H1 (cell line): ENCODE measurements at regions not wholly inside any gene's neighbourhood (a gene's known extent, or its start where the extent isn't known, plus 50 kb on each side); places are given as distances from the start of the nearest gene placed in this dataset.

Experiments used
- CTCF ChIA-PET: fragments of 300-600 bp; sonication (Branson Sonifier 250); formaldehyde crosslinking; loops from one replicate; lab custom pipeline; 2021; ENCODE audit not compliant: partially characterized antibody; lab: Charles Lee
- POLR2A ChIA-PET: fragments of 300-600 bp; sonication (Branson Sonifier 250); formaldehyde crosslinking; loops from one replicate; lab custom pipeline; 2021; ENCODE audit warnings: inconsistent platforms; ENCODE audit not compliant: partially characterized antibody; lab: Charles Lee
- DNase-seq, 2 experiments: peaks; one replicate each; pipeline versions ENCODE4 v3.0.0 to v3.0.0-alpha.2; 2010 to 2022; ENCODE audit warnings: low spot score in 2 of 2, low read depth in 1 of 2, mixed read lengths in 1 of 2
- FAIRE-seq: peaks from 2 replicates; lab custom pipeline; 2011; peaks lifted over from hg19 to GRCh38; lab: Jason Lieb, UNC
- H2AFZ ChIP-seq: 2 replicates; pipeline ENCODE4 v1.8.1; 2012; ENCODE audit warnings: low read length, inconsistent platforms
- H2AK5ac ChIP-seq: 2 replicates; pipeline ENCODE4 v1.6.1; 2013; ENCODE audit warnings: low read depth, low read length
- H2BK120ac ChIP-seq: replicated peaks from 2 replicates; pipeline ENCODE3; 2013; ENCODE audit warnings: low read depth, low read length, inconsistent platforms
- H2BK12ac ChIP-seq: 2 replicates; pipeline ENCODE4 v1.6.1; 2013; ENCODE audit warnings: low read depth, low read length
- H2BK15ac ChIP-seq: 2 replicates; pipeline ENCODE4 v1.6.1; 2013; ENCODE audit warnings: low read length
- H2BK20ac ChIP-seq: 2 replicates; pipeline ENCODE4 v1.6.1; 2013; ENCODE audit warnings: low read length
- H2BK5ac ChIP-seq: 2 replicates; pipeline ENCODE4 v1.6.1; 2013; ENCODE audit warnings: low read depth, low read length
- H3K14ac ChIP-seq: 2 replicates; pipeline ENCODE4 v1.6.1; 2013; ENCODE audit warnings: inconsistent platforms; ENCODE audit not compliant: insufficient read length
- H3K18ac ChIP-seq: 2 replicates; pipeline ENCODE4 v1.6.1; 2013; ENCODE audit warnings: low read length; ENCODE audit errors: extremely low read depth
- H3K23ac ChIP-seq: 2 replicates; pipeline ENCODE4 v1.6.1; 2013; ENCODE audit warnings: inconsistent platforms; ENCODE audit not compliant: insufficient read length
- H3K23me2 ChIP-seq: 2 replicates; pipeline ENCODE4 v1.6.1; 2013; ENCODE audit warnings: low read depth, low read length
- H3K27ac ChIP-seq: 2 replicates; pipeline ENCODE4 v1.6.1; 2011; ENCODE audit warnings: low read depth, low read length, inconsistent platforms
- H3K27me3 ChIP-seq, 4 experiments: replicated peaks in 1 of 4; 1 replicate in 1 of 4; 2 replicates in 3 of 4; pipeline versions ENCODE4 v1.6.1 to v1.8.1; 2011 to 2013; ENCODE audit warnings: low read length in 3 of 4, mild to moderate bottlenecking in 3 of 4, inconsistent platforms in 2 of 4, mixed read lengths in 2 of 4, moderate library complexity in 1 of 4; ENCODE audit not compliant: control insufficient read depth in 3 of 4, insufficient read depth in 3 of 4; ENCODE audit errors: extremely low read depth in 1 of 4
- H3K36me3 ChIP-seq, 4 experiments: 2 replicates each; pipeline versions ENCODE4 v1.6.1 to v1.8.1; 2011 to 2013; ENCODE audit warnings: mild to moderate bottlenecking in 4 of 4, low read length in 3 of 4, moderate library complexity in 2 of 4, control low read depth in 1 of 4, inconsistent platforms in 1 of 4; ENCODE audit not compliant: insufficient read depth in 4 of 4, control insufficient read depth in 2 of 4
- H3K4ac ChIP-seq: replicated peaks from 2 replicates; pipeline ENCODE3; 2013; ENCODE audit warnings: low read length, low read depth, mixed read lengths, inconsistent platforms; ENCODE audit not compliant: insufficient read length
- H3K4me1 ChIP-seq, 4 experiments: replicated peaks in 1 of 4; 1 replicate in 1 of 4; 2 replicates in 3 of 4; pipeline versions ENCODE4 v1.6.1 to v1.8.1; 2011 to 2013; ENCODE audit warnings: low read length in 3 of 4, inconsistent platforms in 2 of 4, mixed read lengths in 1 of 4; ENCODE audit not compliant: insufficient read depth in 4 of 4, control insufficient read depth in 3 of 4
- H3K4me2 ChIP-seq, 2 experiments: 2 replicates each; pipeline versions ENCODE4 v1.6.1 to v1.8.1; 2011 to 2013; ENCODE audit warnings: low read depth in 2 of 2, low read length in 2 of 2, control low read depth in 1 of 2, inconsistent platforms in 1 of 2, mild to moderate bottlenecking in 1 of 2; ENCODE audit not compliant: insufficient read depth in 1 of 2
- H3K4me3 ChIP-seq, 4 experiments: fragments of 200-600, 300-600 bp in 1 of 4; sonication (generic), shearing (Covaris generic), sonication (Bioruptor Twin) in 1 of 4; 2 replicates each; pipeline versions ENCODE4 v1.5.1 to v1.8.1; 2011 to 2016; ENCODE audit warnings: low read length in 4 of 4, low read depth in 3 of 4, control low read depth in 2 of 4, inconsistent platforms in 2 of 4, mild to moderate bottlenecking in 2 of 4, mixed read lengths in 1 of 4, moderate library complexity in 1 of 4; ENCODE audit not compliant: insufficient read depth in 2 of 4; ENCODE audit errors: extremely low read depth in 1 of 4
- H3K56ac ChIP-seq: replicated peaks from 2 replicates; pipeline ENCODE3; 2013; ENCODE audit warnings: low read depth, mild to moderate bottlenecking, mixed read lengths, low read length, inconsistent platforms; ENCODE audit not compliant: insufficient read length
- H3K79me1 ChIP-seq: 2 replicates; pipeline ENCODE4 v1.6.1; 2013; ENCODE audit warnings: low read depth, low read length, control low read depth
- H3K79me2 ChIP-seq, 2 experiments: 2 replicates each; pipeline versions ENCODE4 v1.6.1 to v1.8.1; 2012 to 2013; ENCODE audit warnings: low read length in 2 of 2, mild to moderate bottlenecking in 2 of 2, inconsistent platforms in 1 of 2; ENCODE audit not compliant: insufficient read depth in 2 of 2, control insufficient read depth in 1 of 2
- H3K9ac ChIP-seq, 4 experiments: replicated peaks in 1 of 4; 1 replicate in 1 of 4; 2 replicates in 3 of 4; pipeline versions ENCODE4 v1.6.1 to v1.8.1; 2011 to 2013; ENCODE audit warnings: low read depth in 3 of 4, low read length in 3 of 4, control low read depth in 2 of 4, mild to moderate bottlenecking in 2 of 4, moderate library complexity in 2 of 4, inconsistent platforms in 1 of 4; ENCODE audit errors: extremely low read depth in 1 of 4
- H3K9me3 ChIP-seq, 2 experiments: 2 replicates each; pipeline versions ENCODE4 v1.6.1 to v1.8.1; 2012 to 2013; ENCODE audit warnings: mild to moderate bottlenecking in 2 of 2, moderate library complexity in 2 of 2, control low read depth in 1 of 2, inconsistent platforms in 1 of 2, low read depth in 1 of 2, low read length in 1 of 2, mixed read lengths in 1 of 2; ENCODE audit not compliant: insufficient read depth in 2 of 2
- H4K20me1 ChIP-seq, 2 experiments: replicated peaks in 1 of 2; 2 replicates each; pipeline versions ENCODE3 to v1.8.1; 2011 to 2013; ENCODE audit warnings: inconsistent platforms in 2 of 2, low read length in 2 of 2, mild to moderate bottlenecking in 1 of 2; ENCODE audit not compliant: insufficient read depth in 2 of 2, control insufficient read depth in 1 of 2
- H4K5ac ChIP-seq: 2 replicates; pipeline ENCODE4 v1.6.1; 2013; ENCODE audit warnings: low read length, low read depth, mixed read lengths, inconsistent platforms; ENCODE audit not compliant: insufficient read length
- H4K8ac ChIP-seq: 2 replicates; pipeline ENCODE4 v1.8.0; 2013; ENCODE audit warnings: mild to moderate bottlenecking, moderate library complexity, low read length, inconsistent platforms; ENCODE audit not compliant: insufficient read depth; ENCODE audit errors: extremely low read depth
- H4K91ac ChIP-seq: replicated peaks from 2 replicates; pipeline ENCODE3; 2013; ENCODE audit warnings: low read length, mixed read lengths, inconsistent platforms; ENCODE audit not compliant: insufficient read length
- ATF3 ChIP-seq: IDR thresholded peaks from 2 replicates; pipeline ENCODE4 v1.6.1; 2011; ENCODE audit warnings: low read depth, mild to moderate bottlenecking, low read length; ENCODE audit not compliant: insufficient read depth
- TBP ChIP-seq: IDR thresholded peaks from 2 replicates; pipeline ENCODE4 v1.6.1; 2011; ENCODE audit warnings: low read depth, low read length, improper control_type of control experiment
- WGBS, 2 experiments: shearing (Covaris generic) in 1 of 2; methylation state at CpG; one replicate each; pipeline versions ENCODE4 v1.1.6 to v1.1.7; 2013 to 2015; ENCODE audit warnings: low lambda C conversion rate in 2 of 2, mixed read lengths in 2 of 2, inconsistent platforms in 1 of 2, low coverage in 1 of 2, missing lambda C conversion rate in 1 of 2; ENCODE audit not compliant: insufficient replicate concordance in 2 of 2, insufficient coverage in 1 of 2, insufficient read length in 1 of 2; ENCODE audit errors: extremely low coverage in 1 of 2, missing lambda C conversion rate in 1 of 2; 5-methylcytosine and 5-hydroxymethylcytosine counted together

GRCh38 chr12:91582811-91583210 is 400.2 kb upstream of the DCN start:
- Histone ChIP-seq H3K4me1 (peaks cover 0 to 2% (median 0%) of the 10 kb centered on the region in 4 experiments; a peak in 2 of 7 replicates), H2BK5ac (no peak overlapping the region; the same call in 1 of the 2 replicates), H2BK20ac (no peak overlapping the region), H2BK12ac (no peak overlapping the region), H3K23ac (no peak overlapping the region), H3K18ac (no peak overlapping the region), H3K4me2 (0 out of 4 replicates have a peak overlapping the region, but pooled peaks of 1 of the 2 experiments have one; percentile 39), H2BK120ac (no peak overlapping the region), H3K23me2 (no peaks in the 10 kb centered on the region), H3K79me2 (no peaks in the 10 kb centered on the region), H3K36me3 (no peaks in the 10 kb centered on the region), H3K9me3 (no peaks in the 10 kb centered on the region), H3K56ac (no peak overlapping the region), H3K4ac (no peak overlapping the region), H2AFZ (no peak overlapping the region), H2BK15ac (no peak overlapping the region), H2AK5ac (no peak overlapping the region), H4K20me1 (no peaks in the 10 kb centered on the region), H3K79me1 (no peaks in the 10 kb centered on the region), H4K5ac (no peak overlapping the region), H3K9ac (no peak overlapping the region), H4K91ac (no peak overlapping the region), H4K8ac (no peak overlapping the region), H3K27me3 (no peaks in the 10 kb centered on the region), H3K14ac (no peak overlapping the region), H3K27ac (no peak overlapping the region), H3K4me3 (no peak overlapping the region)
- ChIA-PET CTCF (interaction anchor here (1.2 kb wide), 1 partner anchor 218 kb away, joined by 4 read pairs; no protein-coding TSS in a partner anchor), POLR2A (no interaction called here)
- FAIRE-seq, result no peak
- no peak for DNase-seq
- 83% methylated on average over 3 of the region's 3 CpGs; no CpG with 5 or more reads in 1 of the 2 experiments for whole genome bisulfite sequencing, 2 experiments
- TF ChIP-seq ATF3 (no peak), TBP (no peak)
